CD8-positive, alpha-beta memory T cell (primary cell): ENCODE measurements at regions not wholly inside any gene's neighbourhood (a gene's known extent, or its start where the extent isn't known, plus 50 kb on each side); places are given as distances from the start of the nearest gene placed in this dataset.
"Not testable (repeated sequence)": the region's sequence is repeated elsewhere in the genome, so short reads cannot be mapped to it uniquely, and the experiment has no call there.

ENCODE experiments used
- CTCF ChIA-PET: fragments of 350-600 bp; sonication (Branson Sonifier 250); formaldehyde crosslinking; loops from one replicate; lab custom pipeline; 2021; ENCODE audit warnings: antibody characterized with exemption; lab: Charles Lee
- POLR2A ChIA-PET: fragments of 350-600 bp; sonication (Branson Sonifier 250); formaldehyde crosslinking; loops from one replicate; lab custom pipeline; 2021; ENCODE audit warnings: antibody characterized with exemption; lab: Charles Lee
- DNase-seq, 5 donors: peaks; one replicate each; pipeline versions ENCODE4 v3.0.0 to v3.0.0-alpha.2; 2020 to 2022; ENCODE audit warnings: mixed read lengths in 1 of 5
- H3K27ac ChIP-seq: one replicate; pipeline ENCODE4 v1.7.0; 2013; ENCODE audit warnings: low read depth, mild to moderate bottlenecking, low read length, moderate library complexity
- H3K27me3 ChIP-seq: 2 replicates; pipeline ENCODE4 v1.7.0; 2013; ENCODE audit warnings: low read length, mild to moderate bottlenecking; ENCODE audit not compliant: insufficient read depth, poor library complexity, severe bottlenecking
- H3K36me3 ChIP-seq: 2 replicates; pipeline ENCODE4 v1.7.0; 2013; ENCODE audit warnings: mild to moderate bottlenecking, low read length, moderate library complexity; ENCODE audit not compliant: insufficient read depth
- H3K4me1 ChIP-seq: 2 replicates; pipeline ENCODE4 v1.7.0; 2013; ENCODE audit warnings: mild to moderate bottlenecking, low read length, moderate library complexity; ENCODE audit not compliant: insufficient read depth
- H3K4me3 ChIP-seq: 2 replicates; pipeline ENCODE4 v1.7.0; 2013; ENCODE audit warnings: mild to moderate bottlenecking, low read length
- H3K9me3 ChIP-seq: 2 replicates; pipeline ENCODE4 v1.7.0; 2013; ENCODE audit warnings: mild to moderate bottlenecking, low read length
- H3K27ac Mint-ChIP-seq, 8 donors: one replicate each; pipeline ENCODE4 v1.8.0; 2020 to 2021; ENCODE audit warnings: mixed read lengths in 8 of 8, mild to moderate bottlenecking in 6 of 8, inconsistent platforms in 3 of 8, moderate library complexity in 3 of 8
- H3K27me3 Mint-ChIP-seq, 2 donors: one replicate each; pipeline ENCODE4 v1.8.0; 2020 to 2021; ENCODE audit warnings: mixed read lengths in 2 of 2, mild to moderate bottlenecking in 1 of 2, moderate library complexity in 1 of 2
- H3K36me3 Mint-ChIP-seq, 3 donors: one replicate each; pipeline ENCODE4 v1.8.0; 2020 to 2021; ENCODE audit warnings: mixed read lengths in 3 of 3, inconsistent platforms in 1 of 3, mild to moderate bottlenecking in 1 of 3
- H3K4me1 Mint-ChIP-seq, 3 donors: one replicate each; pipeline ENCODE4 v1.8.0; 2020 to 2021; ENCODE audit warnings: mixed read lengths in 3 of 3, inconsistent platforms in 1 of 3, mild to moderate bottlenecking in 1 of 3
- H3K4me3 Mint-ChIP-seq, 7 donors: one replicate each; pipeline ENCODE4 v1.8.0; 2020 to 2021; ENCODE audit warnings: mixed read lengths in 7 of 7, mild to moderate bottlenecking in 6 of 7, moderate library complexity in 4 of 7, inconsistent platforms in 2 of 7
- H3K9me3 Mint-ChIP-seq, 5 donors: one replicate each; pipeline ENCODE4 v1.8.0; 2020 to 2022; ENCODE audit warnings: mixed read lengths in 5 of 5, mild to moderate bottlenecking in 3 of 5, moderate library complexity in 2 of 5, inconsistent platforms in 1 of 5

GRCh38 chr5:121090822-121091221, 626.7 kb downstream of the PRR16 start:
- Mint-ChIP-seq H3K9me3 (peaks cover 6 to 22% (median 7%) of the 10 kb centered on the region in 5 donors), H3K27me3 (no peaks in the 10 kb centered on the region), H3K27ac (no peak overlapping the region), H3K4me1 (no peaks in the 10 kb centered on the region), H3K36me3 (no peaks in the 10 kb centered on the region), H3K4me3 (no peak overlapping the region)
- Histone ChIP-seq H3K9me3 (no peaks in the 10 kb centered on the region), H3K4me1 (no peaks in the 10 kb centered on the region), H3K27me3 (no peaks in the 10 kb centered on the region), H3K4me3 (no peak overlapping the region), H3K36me3 (no peaks in the 10 kb centered on the region), H3K27ac (no peak overlapping the region)
- DNase-seq, result no peak
- ChIA-PET POLR2A (no interaction called here), CTCF (no interaction called here)

GRCh38 chr5:121100931-121101330, 636.8 kb downstream of the PRR16 start:
- Histone ChIP-seq H3K4me1 (no peaks in the 10 kb centered on the region), H3K27me3 (no peaks in the 10 kb centered on the region), H3K9me3 (no peaks in the 10 kb centered on the region), H3K4me3 (no peak overlapping the region), H3K36me3 (no peaks in the 10 kb centered on the region), H3K27ac (no peak overlapping the region)
- POLR2A ChIA-PET, result no interaction called here
- no peaks in the 10 kb centered on the region for H3K4me1 Mint-ChIP-seq
- H3K4me3 Mint-ChIP-seq, result no peak overlapping the region
- H3K27ac Mint-ChIP-seq, result no peak overlapping the region
- no peak for DNase-seq
- CTCF ChIA-PET, result no interaction called here
- H3K36me3 Mint-ChIP-seq, result no peaks in the 10 kb centered on the region
- peaks cover 0 to 12% (median 2%) of the 10 kb centered on the region in 5 donors for H3K9me3 Mint-ChIP-seq
- H3K27me3 Mint-ChIP-seq, result no peaks in the 10 kb centered on the region

- H3K36me3 ChIP-seq, result no peaks in the 10 kb centered on the region
- no peak for DNase-seq
- no peaks in the 10 kb centered on the region for H3K9me3 ChIP-seq
- Mint-ChIP-seq H3K4me3 (no peak overlapping the region), H3K9me3 (peaks cover 0 to 7% (median 4%) of the 10 kb centered on the region in 5 donors), H3K4me1 (no peaks in the 10 kb centered on the region), H3K27ac (no peak overlapping the region), H3K36me3 (no peaks in the 10 kb centered on the region), H3K27me3 (no peaks in the 10 kb centered on the region)
- H3K27me3 ChIP-seq, result no peaks in the 10 kb centered on the region
- H3K27ac ChIP-seq, result no peak overlapping the region
- ChIA-PET CTCF (no interaction called here), POLR2A (no interaction called here)
- no peaks in the 10 kb centered on the region for H3K4me1 ChIP-seq
- no peak overlapping the region for H3K4me3 ChIP-seq
Observed at GRCh38 chr5:121105921-121106320, 641.8 kb downstream of the PRR16 start.

- H3K4me1 Mint-ChIP-seq, H3K4me3 Mint-ChIP-seq, H3K27ac ChIP-seq, CTCF ChIA-PET, POLR2A ChIA-PET, H3K36me3 Mint-ChIP-seq, H3K27me3 ChIP-seq, H3K27ac Mint-ChIP-seq, H3K4me3 ChIP-seq, H3K36me3 ChIP-seq, H3K9me3 Mint-ChIP-seq, H3K4me1 ChIP-seq, H3K9me3 ChIP-seq, H3K27me3 Mint-ChIP-seq, DNase-seq: not testable (repeated sequence)
Observed at GRCh38 chr5:121106721-121107690, 642.9 kb downstream of the PRR16 start.

- no peaks in the 10 kb centered on the region for H3K36me3 ChIP-seq
- Mint-ChIP-seq H3K36me3 (no peaks in the 10 kb centered on the region), H3K4me1 (no peaks in the 10 kb centered on the region), H3K27ac (no peak overlapping the region), H3K9me3 (peaks cover 0 to 8% (median 4%) of the 10 kb centered on the region in 5 donors), H3K4me3 (no peak overlapping the region), H3K27me3 (no peaks in the 10 kb centered on the region)
- ChIA-PET CTCF (no interaction called here), POLR2A (no interaction called here)
- no peaks in the 10 kb centered on the region for H3K9me3 ChIP-seq
- no peaks in the 10 kb centered on the region for H3K4me1 ChIP-seq
- no peak for DNase-seq
- H3K27me3 ChIP-seq, result no peaks in the 10 kb centered on the region
- H3K4me3 ChIP-seq, result no peak overlapping the region
- H3K27ac ChIP-seq, result no peak overlapping the region
Observed at GRCh38 chr5:121108725-121109124, 644.6 kb downstream of the PRR16 start.

- Mint-ChIP-seq H3K27ac (no peak overlapping the region), H3K9me3 (peaks cover 4 to 12% (median 7%) of the 10 kb centered on the region in 5 donors), H3K4me1 (no peaks in the 10 kb centered on the region), H3K4me3 (no peak overlapping the region), H3K36me3 (no peaks in the 10 kb centered on the region), H3K27me3 (no peaks in the 10 kb centered on the region)
- Histone ChIP-seq H3K9me3 (no peaks in the 10 kb centered on the region), H3K4me3 (no peak overlapping the region), H3K27ac (no peak overlapping the region), H3K27me3 (no peaks in the 10 kb centered on the region), H3K4me1 (no peaks in the 10 kb centered on the region), H3K36me3 (no peaks in the 10 kb centered on the region)
- POLR2A ChIA-PET, result no interaction called here
- CTCF ChIA-PET, result no interaction called here
- DNase-seq, result no peak
Observed at GRCh38 chr5:121109817-121110216, 645.7 kb downstream of the PRR16 start.

- Mint-ChIP-seq H3K9me3 (peaks cover 0 to 19% (median 0%) of the 10 kb centered on the region in 5 donors), H3K27me3 (no peaks in the 10 kb centered on the region), H3K4me3 (no peak overlapping the region), H3K36me3 (no peaks in the 10 kb centered on the region), H3K4me1 (no peaks in the 10 kb centered on the region), H3K27ac (no peak overlapping the region)
- ChIA-PET CTCF (no interaction called here), POLR2A (no interaction called here)
- Histone ChIP-seq H3K27ac (no peak overlapping the region), H3K4me3 (no peak overlapping the region), H3K4me1 (no peaks in the 10 kb centered on the region), H3K27me3 (no peaks in the 10 kb centered on the region), H3K9me3 (no peaks in the 10 kb centered on the region), H3K36me3 (no peaks in the 10 kb centered on the region)
- DNase-seq, result no peak
Observed at GRCh38 chr5:121121786-121122185, 657.7 kb downstream of the PRR16 start.

GRCh38 chr5:121138495-121138907, 674.4 kb downstream of the PRR16 start:
- no peak overlapping the region for H3K4me3 Mint-ChIP-seq
- H3K36me3 ChIP-seq, result no peaks in the 10 kb centered on the region
- no peaks in the 10 kb centered on the region for H3K36me3 Mint-ChIP-seq
- H3K27ac ChIP-seq, result no peak overlapping the region
- no peaks in the 10 kb centered on the region for H3K9me3 ChIP-seq
- CTCF ChIA-PET, result no interaction called here
- no peak for DNase-seq
- H3K4me3 ChIP-seq, result no peak overlapping the region
- H3K4me1 Mint-ChIP-seq, result no peaks in the 10 kb centered on the region
- no peaks in the 10 kb centered on the region for H3K4me1 ChIP-seq
- H3K27ac Mint-ChIP-seq, result no peak overlapping the region
- POLR2A ChIA-PET, result no interaction called here
- H3K27me3 Mint-ChIP-seq, result no peaks in the 10 kb centered on the region
- no peaks in the 10 kb centered on the region for H3K27me3 ChIP-seq
- H3K9me3 Mint-ChIP-seq, result peaks cover 2 to 25% (median 8%) of the 10 kb centered on the region in 5 donors
